SH-SY5Y (cell line): ENCODE measurements at regions not wholly inside any gene's neighbourhood (a gene's known extent, or its start where the extent isn't known, plus 50 kb on each side); places are given as distances from the start of the nearest gene placed in this dataset.

Source experiments
- GATA2 ChIP-seq: IDR thresholded peaks from 2 replicates; pipeline ENCODE4 v1.6.1; 2011; ENCODE audit warnings: mild to moderate bottlenecking, low read depth, low read length
- GATA3 ChIP-seq: IDR thresholded peaks from 2 replicates; pipeline ENCODE4 v1.6.1; 2011; ENCODE audit warnings: low read depth, mild to moderate bottlenecking, low read length, moderate library complexity

DNA sequence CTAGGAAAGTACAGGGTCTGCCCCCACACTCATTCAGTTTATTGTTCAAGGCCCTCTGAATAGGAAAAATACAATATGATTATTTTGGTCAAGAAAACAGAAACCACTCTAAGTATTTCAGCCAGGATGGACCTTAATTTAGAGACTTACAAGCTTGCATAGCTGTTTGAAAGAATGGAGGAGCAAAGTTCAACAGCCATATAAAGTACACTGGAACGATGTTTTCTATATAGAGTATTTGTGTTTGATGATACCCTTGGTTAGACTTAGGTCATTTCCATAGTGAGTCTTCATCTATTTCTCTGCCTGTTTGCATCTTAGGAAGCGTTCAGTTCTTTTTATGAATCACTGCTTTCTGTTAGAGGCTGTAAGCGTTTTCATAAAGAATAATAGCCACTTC, 366.2 kb downstream of the NUP35 start:
- TF ChIP-seq GATA3, result no peak
- no peak for TF ChIP-seq GATA2
